ENCODE measurements at regions not wholly inside any gene's neighbourhood (a gene's known extent, or its start where the extent isn't known, plus 50 kb on each side); places are given as distances from the start of the nearest gene placed in this dataset.
A peak's percentile ranks its signal among the peaks of the same experiment; 100 is the strongest.

- no peak for DNase-seq (ENCODE audit: low read depth)
- TF ChIP-seq CTCF (IDR thresholded peaks at IDR 0.05; ENCODE audit: insufficient read depth, low read depth, low read length, missing control alignments), result no peak
- no peak overlapping the region for H3K4me3 ChIP-seq (ENCODE audit: low read length)
Observed at GRCh38 chr2:16223841-16224177, 283.5 kb downstream of the MYCN start.

- no peak for TF ChIP-seq CTCF (IDR thresholded peaks at IDR 0.05; ENCODE audit: insufficient read depth, low read depth, low read length, missing control alignments)
- H3K4me3 ChIP-seq (ENCODE audit: low read length), result no peak overlapping the region
- no peak for DNase-seq (ENCODE audit: low read depth)
Observed at GRCh38 chr2:16223161-16223840, 283.0 kb downstream of the MYCN start.

GRCh38 chr2:16222326-16222725, 282.0 kb downstream of the MYCN start:
- DNase-seq (ENCODE audit: low read depth), result no peak
- TF ChIP-seq CTCF (IDR thresholded peaks at IDR 0.05; ENCODE audit: insufficient read depth, low read depth, low read length, missing control alignments), result no peak
- H3K4me3 ChIP-seq (ENCODE audit: low read length), result no peak overlapping the region

- H3K4me3 ChIP-seq (ENCODE audit: low read length), result no peak overlapping the region
- no peak for DNase-seq (ENCODE audit: low read depth)
- no peak for TF ChIP-seq CTCF (IDR thresholded peaks at IDR 0.05; ENCODE audit: insufficient read depth, low read depth, low read length, missing control alignments)
Observed at GRCh38 chr2:16221461-16222010, 281.2 kb downstream of the MYCN start.

- DNase-seq (ENCODE audit: low read depth), result no peak
- no peak for TF ChIP-seq CTCF (IDR thresholded peaks at IDR 0.05; ENCODE audit: insufficient read depth, low read depth, low read length, missing control alignments)
- no peak overlapping the region for H3K4me3 ChIP-seq (ENCODE audit: low read length)
Observed at GRCh38 chr2:16219292-16219975, 279.1 kb downstream of the MYCN start.

GRCh38 chr2:16218625-16219024, 278.3 kb downstream of the MYCN start:
- no peak for DNase-seq (ENCODE audit: low read depth)
- peak; percentile 1 for TF ChIP-seq CTCF (IDR thresholded peaks at IDR 0.05; ENCODE audit: insufficient read depth, low read depth, low read length, missing control alignments)
- no peak overlapping the region for H3K4me3 ChIP-seq (ENCODE audit: low read length)

Data from epithelial cell of esophagus (primary cell).